Panc1 (cell line): ENCODE measurements at regions not wholly inside any gene's neighbourhood (a gene's known extent, or its start where the extent isn't known, plus 50 kb on each side); places are given as distances from the start of the nearest gene placed in this dataset.

ENCODE experiments used
- POLR2AphosphoS5 ChIP-seq: IDR thresholded peaks from 2 replicates; pipeline ENCODE4 v1.6.1; 2012; ENCODE audit warnings: mild to moderate bottlenecking, low read depth, low read length, moderate library complexity
- REST ChIP-seq, 2 experiments: IDR thresholded peaks; 2 replicates each; pipeline ENCODE4 v1.6.1; 2011 to 2012; ENCODE audit warnings: low read depth in 2 of 2, control low read depth in 1 of 2, low read length in 1 of 2, mild to moderate bottlenecking in 1 of 2, moderate library complexity in 1 of 2; ENCODE audit not compliant: insufficient read depth in 1 of 2
- SIN3A ChIP-seq: IDR thresholded peaks from 2 replicates; pipeline ENCODE4 v1.6.1; 2012; ENCODE audit warnings: low read depth, mild to moderate bottlenecking, low read length, moderate library complexity, borderline replicate concordance; ENCODE audit not compliant: insufficient read depth
- TCF7L2 ChIP-seq: IDR thresholded peaks from 2 replicates; pipeline ENCODE4 v1.6.1; 2011; ENCODE audit warnings: mild to moderate bottlenecking, low read depth, low read length, inconsistent platforms
- TF ChIP-seq, protein P1 (sequence below): fragments of 450-650 bp; IDR thresholded peaks from 2 replicates; pipeline ENCODE4 v1.5.1; 2017; ENCODE audit warnings: mild to moderate bottlenecking

GRCh38 chr4:89531932-89532640 lies 224.5 kb upstream of the GPRIN3 start:
- TF ChIP-seq, protein P1, sequence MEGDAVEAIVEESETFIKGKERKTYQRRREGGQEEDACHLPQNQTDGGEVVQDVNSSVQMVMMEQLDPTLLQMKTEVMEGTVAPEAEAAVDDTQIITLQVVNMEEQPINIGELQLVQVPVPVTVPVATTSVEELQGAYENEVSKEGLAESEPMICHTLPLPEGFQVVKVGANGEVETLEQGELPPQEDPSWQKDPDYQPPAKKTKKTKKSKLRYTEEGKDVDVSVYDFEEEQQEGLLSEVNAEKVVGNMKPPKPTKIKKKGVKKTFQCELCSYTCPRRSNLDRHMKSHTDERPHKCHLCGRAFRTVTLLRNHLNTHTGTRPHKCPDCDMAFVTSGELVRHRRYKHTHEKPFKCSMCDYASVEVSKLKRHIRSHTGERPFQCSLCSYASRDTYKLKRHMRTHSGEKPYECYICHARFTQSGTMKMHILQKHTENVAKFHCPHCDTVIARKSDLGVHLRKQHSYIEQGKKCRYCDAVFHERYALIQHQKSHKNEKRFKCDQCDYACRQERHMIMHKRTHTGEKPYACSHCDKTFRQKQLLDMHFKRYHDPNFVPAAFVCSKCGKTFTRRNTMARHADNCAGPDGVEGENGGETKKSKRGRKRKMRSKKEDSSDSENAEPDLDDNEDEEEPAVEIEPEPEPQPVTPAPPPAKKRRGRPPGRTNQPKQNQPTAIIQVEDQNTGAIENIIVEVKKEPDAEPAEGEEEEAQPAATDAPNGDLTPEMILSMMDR, result no peak
- TF ChIP-seq REST (IDR thresholded peaks at IDR 0.05; ENCODE audit: insufficient read depth in 1 of 2, low read depth in 2 of 2, low read length in 1 of 2) (no peak), TCF7L2 (no peak), POLR2AphosphoS5 (no peak), SIN3A (no peak)
